HG03469 (cell line): ENCODE measurements at regions not wholly inside any gene's neighbourhood (a gene's known extent, or its start where the extent isn't known, plus 50 kb on each side); places are given as distances from the start of the nearest gene placed in this dataset.

ENCODE experiments used
- ATAC-seq: cut with Tn5 transposase; IDR thresholded peaks from one replicate; pipeline ENCODE4 v1.9.1; 2021; ENCODE audit warnings: mild to moderate bottlenecking, moderate library complexity, moderate number of reproducible peaks; ENCODE audit not compliant: unreplicated experiment

DNA sequence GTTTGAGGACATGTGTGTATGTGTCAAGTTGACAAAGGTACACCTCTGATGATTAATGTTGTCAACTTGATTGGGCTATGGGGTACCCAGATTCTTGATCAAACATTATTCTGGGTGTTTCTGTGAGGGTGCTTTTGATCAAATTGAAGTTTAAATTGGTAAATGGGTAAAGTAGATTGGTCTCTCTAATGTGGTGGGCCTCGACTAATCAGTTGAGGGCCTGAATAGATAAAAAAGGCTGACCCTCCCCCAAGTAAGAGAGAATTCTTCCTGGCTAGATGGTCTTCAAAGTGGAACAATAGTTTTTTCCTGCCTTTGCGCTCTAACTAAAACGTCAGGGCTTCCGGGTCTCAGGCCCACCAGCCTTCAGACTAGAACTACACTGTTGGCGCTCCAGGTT, 309.9 kb upstream of the MGMT start:
- no peak for ATAC-seq

DNA sequence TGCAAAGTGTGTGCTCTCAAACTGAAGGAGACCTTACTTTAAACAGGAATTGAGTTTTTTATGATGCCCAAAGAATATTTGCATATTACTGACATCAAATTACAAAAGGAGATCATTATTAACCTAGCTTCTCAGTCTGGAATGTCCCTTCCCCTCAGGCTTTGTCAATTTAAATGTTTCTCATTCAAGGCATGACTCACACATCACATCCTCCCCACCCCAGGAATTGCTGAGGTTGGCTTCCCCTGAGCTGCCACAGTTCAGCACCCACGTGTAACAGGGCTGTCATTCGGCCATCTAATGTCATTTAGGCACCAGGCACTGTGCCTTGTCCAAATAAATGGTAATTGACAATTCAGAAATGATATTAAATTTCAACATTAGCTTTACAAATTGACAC, 305.9 kb upstream of the MGMT start:
- no peak for ATAC-seq

DNA sequence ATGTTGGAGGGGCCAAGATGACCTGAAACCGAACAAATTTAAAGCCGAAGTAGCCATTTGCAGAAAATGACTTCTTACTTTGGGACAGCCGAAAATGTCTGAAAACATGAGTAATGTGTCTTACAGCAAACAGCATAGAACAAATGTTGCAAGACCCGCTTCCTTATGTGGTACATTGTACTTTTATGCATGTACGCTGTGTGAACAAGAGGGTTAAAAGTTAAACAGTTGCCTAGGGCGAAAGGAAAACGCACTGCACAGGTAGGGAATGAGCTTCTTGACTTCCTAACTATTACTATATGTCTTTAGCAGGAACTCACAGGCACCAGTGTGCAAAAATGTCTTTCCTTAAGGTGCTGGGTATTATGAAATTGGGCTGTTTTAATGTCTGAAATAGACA, 303.5 kb upstream of the MGMT start:
- ATAC-seq = no peak

DNA sequence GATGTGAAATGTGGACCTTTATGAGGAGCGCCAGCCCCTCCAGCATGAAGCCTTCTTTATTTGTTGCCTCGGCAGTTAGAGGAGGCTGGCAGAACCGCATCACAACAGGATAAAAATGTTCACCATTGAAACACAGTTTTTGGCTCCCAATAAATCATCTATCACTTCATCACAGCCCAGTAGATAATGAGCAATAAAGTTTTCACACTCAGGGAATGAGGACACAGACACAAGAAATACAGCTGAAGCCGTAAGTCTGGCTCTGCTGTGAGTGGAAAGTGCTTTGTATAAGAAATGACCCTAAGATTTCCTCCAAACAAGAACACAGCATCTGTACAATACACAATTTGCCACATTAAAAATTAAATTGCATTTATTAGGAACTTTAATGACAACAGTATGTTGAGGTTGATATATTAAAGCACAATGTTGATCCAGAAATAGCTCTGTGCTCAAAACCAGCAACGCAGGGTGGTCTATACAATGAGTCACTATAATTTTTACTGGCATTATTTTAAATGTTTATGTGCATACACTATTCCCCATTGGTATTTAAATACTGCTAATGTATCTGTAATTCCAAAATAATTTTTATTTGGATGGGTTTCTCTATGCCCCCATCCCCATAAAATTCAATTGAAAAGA, 301.8 kb upstream of the MGMT start:
- no peak for ATAC-seq

DNA sequence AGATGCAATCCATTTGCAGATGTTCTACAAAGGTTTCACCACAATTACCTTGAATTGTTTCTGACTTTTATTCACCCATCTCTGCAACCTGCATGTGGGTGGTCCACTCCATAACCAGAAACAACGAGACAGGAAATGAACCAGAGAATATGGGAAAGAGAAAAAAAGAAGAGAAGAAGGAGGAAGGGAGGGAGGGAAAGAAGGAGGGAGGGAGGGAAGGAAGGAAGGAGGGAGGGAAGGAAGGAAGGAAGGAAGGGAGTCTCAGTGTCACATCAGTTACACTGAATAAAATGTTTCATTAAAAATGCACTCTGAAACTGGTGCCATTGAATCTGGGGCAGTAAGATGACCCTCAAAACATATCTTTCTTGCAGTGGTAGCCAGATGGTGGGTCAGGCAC, 301.3 kb upstream of the MGMT start:
- no peak for ATAC-seq

DNA sequence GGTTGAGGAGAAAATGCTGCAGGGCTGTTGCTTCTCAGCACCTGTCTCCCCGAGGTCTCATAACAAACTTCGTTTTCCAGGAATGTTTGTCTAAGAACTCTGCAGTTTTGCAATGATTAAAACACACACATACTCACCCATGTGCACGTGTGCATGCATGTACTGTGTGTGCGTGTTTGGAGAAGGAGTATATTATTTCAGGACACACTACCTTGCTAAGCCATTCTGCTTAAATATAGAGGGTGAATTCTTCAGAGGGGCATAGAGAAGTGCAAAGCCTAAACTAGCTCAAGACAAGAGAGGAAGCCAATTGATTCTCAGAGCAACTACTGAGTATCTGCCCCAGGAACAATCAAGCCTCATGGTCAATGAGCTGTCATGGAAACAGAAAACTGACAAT, 298.4 kb upstream of the MGMT start:
- ATAC-seq = no peak

DNA sequence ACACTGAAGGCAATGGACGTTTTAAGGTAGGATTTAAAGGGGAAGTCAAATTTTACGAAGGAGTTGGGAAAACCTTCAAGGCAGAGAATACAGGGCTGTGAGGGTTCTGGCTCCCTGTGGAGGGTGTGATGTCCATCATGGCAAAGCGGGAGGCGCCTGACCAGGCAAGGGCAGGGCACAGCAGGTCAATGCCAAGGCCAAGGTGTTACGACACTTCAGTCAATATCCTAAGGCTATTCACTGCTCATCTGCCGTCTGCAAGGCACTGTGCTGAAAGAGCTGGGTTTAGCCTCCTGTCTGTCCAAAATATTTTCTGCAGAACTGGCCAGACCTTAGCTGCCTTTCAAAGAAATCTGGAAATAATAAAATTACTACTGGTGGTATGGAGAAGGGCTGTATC, 297.9 kb upstream of the MGMT start:
- no peak for ATAC-seq

DNA sequence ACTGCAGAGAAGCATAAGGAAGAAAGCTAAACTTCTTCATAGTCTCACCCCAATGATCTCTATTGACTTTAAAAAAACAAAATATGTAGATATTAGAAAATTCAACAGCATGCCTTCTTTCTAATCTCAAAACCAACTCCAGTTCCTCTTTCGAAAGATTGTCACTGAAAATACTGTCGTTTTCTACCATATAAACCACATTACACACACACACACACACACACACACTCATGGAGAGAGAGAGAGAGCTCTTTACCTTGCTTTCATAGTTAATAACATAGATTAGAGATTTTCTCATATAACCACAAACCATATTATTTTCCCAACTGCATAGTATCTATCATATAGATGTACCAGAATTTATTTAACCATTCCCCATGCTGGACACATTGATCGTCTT, 296.2 kb upstream of the MGMT start:
- ATAC-seq = no peak

DNA sequence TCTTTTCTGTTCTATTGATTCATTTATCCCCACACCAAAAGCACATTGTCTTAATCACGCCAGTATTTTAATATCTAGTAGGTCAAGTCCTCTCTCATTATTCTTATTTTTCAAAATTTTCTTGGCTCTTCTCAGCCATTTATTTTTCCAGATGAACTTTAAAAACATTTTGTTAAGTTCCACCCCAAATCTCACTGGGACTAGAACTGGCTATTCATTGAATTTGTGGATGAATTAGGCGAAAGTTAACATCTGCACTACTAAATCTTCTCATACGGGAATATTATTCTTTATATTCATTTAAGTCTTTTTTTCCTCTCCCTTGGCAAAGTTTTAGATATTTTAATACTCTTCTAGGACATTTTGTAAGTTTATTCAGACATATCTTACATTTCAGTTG, 295.2 kb upstream of the MGMT start:
- ATAC-seq = no peak

DNA sequence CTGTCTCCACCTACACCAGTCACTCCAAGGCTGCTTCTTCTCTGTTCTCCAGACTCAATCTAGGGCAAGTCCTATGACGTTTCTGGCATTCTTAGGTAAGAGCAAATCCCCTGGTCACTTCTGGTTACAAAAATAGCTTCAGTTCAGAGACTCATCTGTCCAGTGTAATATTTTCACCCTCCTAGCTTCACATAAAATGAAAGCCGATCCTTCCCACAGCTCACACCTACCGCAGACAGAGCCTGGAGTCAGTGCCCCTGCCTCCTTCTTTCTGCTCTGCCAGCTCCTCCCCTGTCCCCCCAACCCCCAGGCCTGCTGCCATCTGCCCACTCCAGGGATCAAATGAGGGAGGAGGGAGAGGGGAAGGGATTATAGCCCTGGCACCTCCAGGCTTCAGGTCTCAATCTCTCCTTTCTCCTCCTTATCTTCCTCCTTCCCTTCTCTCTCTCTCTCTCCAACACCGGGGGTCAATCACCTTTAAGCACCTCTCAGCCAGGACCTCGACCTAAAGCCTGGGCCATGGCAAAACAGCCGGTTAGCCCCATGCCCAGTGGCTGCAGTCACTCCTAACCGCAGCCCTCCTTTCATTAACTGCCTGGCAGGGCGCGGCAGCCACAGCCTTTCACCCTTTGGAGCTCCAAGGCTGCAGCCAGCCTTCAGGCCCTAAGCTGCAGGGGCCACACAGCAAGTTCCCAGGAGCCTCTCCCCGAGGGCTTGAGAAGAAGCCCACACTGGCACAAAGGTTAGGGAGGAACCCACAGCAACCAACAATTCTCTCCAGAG, 292.6 kb upstream of the MGMT start:
- ATAC-seq = no peak

DNA sequence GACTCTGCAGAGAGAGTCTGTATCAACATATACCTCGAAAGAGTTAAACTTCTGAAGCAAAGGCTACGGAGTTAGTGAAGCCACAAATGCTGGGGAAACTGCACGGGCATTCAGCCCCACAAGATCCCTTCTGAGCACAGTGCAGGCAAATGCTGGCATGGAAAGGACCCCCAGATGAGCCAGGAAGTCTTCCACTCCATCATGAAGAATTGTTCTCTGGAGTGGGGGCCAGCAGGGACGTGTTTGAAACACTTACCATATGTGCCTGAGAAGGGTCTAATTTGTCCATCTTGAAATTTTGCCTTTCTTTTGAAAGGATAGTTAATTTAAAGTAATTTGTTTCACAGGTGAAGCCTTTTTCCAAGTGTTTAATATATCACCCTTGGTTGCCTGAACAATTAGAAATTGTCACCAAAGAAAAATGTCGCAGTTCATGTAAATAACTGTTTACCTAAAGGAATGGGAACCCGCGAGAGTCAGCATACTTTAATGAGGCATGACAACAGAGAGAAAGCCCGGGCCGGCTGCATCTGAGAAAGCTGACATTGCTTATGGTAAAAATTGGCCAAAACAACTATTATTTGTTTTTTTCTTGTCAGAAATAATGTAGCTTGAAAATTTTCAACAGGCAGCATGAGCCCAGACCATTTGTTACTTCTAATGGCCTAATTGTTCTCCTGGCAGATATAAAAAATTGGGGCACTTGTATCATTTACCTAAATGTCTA, 287.6 kb upstream of the MGMT start:
- ATAC-seq = no peak

DNA sequence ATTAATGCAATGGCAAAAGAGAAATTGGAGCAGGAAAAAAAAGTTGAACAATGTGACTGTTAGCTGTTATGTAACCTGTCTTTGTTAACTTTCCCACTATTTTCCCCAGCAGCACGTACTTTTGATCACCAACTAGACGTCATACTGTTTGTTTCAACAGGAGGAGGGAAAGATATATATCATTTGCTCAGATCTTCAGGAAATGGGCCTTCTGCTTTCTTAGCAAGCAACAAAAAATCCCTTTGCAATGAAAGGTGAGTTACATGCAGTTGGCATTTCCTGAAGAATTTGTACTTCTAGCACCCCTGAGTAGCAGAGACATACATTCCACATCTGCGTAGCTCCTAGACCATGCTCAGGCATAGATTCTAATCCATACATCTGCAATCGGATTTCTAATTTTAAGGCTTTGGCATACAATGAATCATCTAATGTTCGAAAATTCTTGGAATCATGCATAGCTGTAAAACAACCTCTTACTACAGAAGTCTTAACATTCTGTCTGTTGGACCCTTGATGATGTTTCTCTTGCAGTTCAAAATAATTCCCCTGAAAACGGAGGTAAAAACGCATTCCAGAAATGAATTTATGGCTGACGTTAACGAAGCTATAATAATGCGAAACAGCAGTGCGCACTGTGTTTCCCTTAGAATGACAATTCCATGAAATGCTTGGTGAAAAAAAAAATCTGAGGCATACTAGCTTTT, 286.9 kb upstream of the MGMT start:
- no peak for ATAC-seq

DNA sequence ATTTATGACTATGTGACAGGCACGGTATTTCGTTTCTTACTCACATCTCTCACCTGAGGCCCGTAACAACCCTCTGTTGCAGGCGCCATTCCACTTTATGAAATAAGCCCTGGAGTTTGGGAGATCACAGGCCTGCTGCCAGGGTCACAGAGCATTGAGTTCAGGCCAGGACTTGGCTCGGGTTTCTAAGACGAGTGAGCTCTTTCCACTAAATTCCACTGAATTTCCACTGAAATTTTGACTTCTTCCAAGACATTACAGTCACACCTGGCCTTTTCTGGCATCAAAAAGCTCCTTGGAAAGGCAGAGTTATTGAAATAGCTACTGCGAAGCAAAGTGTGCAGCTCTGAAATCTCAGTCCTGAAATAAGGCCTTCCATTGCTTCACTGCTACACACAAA, 282.8 kb upstream of the MGMT start:
- ATAC-seq = no peak

DNA sequence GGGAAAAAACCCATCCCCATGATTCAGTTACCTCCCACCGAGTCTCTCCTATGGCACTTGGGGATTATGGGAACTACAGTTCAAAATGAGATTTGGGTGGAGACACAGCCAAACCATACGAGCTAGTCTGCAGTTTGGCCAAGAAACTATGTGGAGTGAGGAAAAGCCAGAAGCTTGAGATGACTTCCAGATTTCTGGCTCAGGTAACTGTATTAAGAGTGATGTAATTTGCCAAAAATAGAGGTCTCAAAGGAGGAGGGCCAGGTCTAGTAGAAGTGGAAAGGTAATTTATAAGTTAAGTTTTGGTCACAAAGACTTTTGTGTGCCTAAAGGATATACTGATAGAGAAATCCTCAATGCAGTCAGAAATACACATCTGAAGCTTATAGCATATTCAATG, 279.7 kb upstream of the MGMT start:
- ATAC-seq = no peak

DNA sequence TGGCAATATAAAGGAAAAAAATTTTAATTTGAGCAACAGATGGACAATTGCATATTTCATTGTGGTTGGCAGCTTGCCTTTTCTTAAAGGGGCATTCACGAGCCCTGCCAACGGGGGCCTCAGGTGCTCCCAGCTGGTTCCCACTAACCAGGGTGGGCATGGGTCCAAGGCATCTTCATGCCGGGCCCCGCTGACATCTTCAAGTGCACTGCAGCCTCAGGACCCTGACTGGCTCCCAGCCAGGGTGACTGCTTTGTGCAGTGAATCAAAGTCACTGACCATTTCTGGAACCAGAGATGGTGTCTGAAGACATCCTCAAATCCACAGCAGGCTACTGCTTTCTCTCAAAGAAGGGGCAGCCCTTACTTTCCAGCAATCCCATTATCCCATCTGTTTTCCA, 275.2 kb upstream of the MGMT start:
- no peak for ATAC-seq

DNA sequence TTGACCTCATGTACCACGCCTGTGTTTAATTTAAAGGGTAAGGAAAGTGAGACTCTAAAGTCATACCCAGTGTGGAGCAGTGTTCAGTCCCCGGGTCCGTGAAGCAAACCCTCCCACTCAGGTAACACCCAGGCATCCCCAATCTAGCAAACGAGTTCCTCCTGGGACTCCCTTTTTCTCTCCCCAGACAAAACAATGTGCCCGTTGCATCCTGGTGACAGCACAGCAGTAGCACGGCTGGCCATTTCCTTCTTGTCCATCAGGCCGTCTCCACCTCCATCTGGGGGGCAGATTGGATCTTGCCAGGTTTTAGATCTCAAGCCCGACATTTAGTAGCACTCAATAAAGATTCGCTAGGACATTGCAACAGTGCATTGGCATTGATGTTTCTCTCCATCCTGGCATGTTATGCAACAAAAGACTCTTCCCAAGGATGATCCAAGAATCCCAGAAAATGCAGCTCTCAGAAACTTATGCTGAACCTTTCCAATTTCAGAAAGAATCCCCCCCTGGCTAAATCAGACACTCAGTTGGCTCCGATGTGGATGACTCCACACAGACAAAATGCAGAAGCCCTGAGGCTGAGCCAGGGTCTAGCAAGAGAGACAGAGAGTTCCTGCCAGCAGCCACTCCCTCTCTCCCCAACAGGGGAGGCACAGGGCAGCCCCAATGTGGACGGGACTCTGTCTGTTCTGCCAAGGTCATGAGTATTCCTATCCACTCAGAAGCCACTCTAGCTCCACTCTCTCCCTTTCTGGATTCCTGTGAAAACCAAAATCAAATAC, 274.5 kb upstream of the MGMT start:
- no peak for ATAC-seq

DNA sequence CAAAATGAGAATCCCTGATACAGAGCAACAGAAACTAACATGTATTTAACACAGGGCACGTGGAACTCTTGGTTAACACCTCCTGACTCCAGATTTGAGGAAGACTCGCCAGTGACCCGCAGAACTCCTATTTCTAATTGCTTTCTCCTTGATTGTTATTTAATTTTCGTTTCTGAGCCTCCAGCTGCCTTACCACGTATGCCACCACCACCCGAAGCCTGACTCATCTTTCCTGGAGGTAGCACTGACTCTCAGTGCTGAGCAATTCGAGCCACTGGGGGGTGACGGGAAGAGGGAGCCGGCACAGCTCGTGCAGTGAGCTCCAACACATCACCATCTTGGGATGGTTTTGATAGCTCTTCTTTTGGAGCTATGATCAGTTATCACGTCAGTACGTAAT, 273.9 kb upstream of the MGMT start:
- no peak for ATAC-seq

DNA sequence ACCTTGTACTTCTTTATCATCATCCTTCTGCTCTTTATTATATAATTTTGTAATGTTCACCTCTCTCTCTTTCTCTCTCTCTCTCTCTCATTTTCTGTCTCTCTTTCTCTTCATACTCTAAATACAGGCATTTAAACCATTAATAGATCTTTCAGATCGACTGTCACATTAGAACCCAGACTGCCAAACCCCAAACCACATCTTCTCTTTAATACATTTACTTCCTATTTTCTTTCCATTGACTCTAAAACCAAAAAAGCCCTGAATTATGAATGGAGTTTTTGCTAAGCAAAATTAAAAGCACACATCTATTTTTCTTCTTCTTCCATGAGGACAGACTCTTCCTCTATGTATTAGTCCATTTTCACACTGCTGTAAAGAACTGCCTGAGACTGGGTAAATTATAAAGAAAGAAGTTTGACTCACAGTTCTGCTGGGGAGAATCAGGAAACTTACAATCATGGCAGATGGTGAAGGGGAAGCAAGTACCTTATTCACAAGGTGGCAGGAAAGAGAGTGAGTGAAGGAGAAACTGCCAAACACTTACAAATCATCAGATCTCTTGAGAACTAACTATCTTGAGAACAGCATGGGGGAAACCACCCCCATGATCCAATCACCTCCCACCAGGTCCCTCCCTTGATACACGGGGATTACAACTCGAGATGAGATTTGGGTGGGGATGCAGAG, 272.7 kb upstream of the MGMT start:
- ATAC-seq = no peak

DNA sequence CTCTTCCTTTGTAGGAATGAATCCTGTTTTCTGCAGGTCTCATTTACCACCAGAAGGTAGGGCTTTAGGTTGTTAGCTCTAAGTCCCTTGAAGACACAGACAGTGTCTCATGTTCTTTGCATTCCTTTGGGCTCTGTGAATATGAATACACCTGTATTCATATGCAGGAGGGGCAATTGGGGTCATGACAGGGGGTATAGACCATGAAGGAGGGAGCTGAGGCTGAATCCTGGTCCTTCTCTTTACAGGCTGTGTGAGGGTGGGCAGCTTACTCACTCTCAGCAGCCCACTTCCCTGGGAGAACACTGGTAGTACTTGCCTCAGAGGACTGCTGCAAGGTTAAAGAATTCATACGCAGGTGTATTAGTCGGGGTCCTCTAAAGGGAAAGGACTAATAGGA, 267.2 kb upstream of the MGMT start:
- ATAC-seq = no peak

DNA sequence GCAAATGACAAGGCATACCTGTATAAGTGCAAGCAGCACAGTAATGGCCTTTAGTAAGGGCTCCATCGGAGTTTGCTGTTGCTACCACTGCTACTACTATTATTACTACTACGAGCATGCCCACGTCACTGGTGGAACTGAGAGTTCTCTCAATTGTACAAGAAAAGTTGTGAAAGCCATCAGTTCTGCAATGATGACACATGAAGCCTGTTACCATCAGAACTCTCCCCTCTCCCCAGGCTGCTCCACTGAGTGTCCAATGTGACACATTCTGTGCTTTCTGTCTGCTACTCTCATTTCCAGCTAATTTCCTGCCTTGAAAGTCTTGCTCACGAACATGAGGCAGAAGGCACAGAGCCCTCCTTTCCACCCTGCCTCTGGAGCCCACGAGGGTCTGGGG, 263.2 kb upstream of the MGMT start:
- ATAC-seq = no peak
